HG03175 (cell line): ENCODE measurements at regions not wholly inside any gene's neighbourhood (a gene's known extent, or its start where the extent isn't known, plus 50 kb on each side); places are given as distances from the start of the nearest gene placed in this dataset.

Source experiments
- ATAC-seq: cut with Tn5 transposase; IDR thresholded peaks from one replicate; pipeline ENCODE4 v1.9.1; 2021; ENCODE audit warnings: mild to moderate bottlenecking, moderate library complexity; ENCODE audit not compliant: unreplicated experiment

DNA sequence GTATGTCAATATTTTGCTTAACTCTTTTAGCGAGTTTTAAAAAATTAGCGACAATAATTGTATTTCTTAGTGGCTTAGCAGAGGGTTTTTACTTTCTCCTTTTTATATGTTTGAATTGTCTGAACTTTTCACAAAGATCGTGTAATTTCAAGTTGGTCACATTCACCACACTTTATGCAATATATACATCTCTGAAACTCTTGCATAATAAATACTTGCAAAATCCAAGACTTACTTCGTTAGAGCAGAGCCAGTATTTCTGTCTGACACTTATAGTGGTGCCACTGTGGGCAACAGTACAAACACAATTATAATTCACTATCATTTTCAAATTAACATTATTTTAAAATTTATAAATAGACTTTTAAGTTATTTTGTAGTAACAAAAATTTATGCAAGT is 62.0 kb downstream of the SUCNR1 start:
- ATAC-seq = no peak

DNA sequence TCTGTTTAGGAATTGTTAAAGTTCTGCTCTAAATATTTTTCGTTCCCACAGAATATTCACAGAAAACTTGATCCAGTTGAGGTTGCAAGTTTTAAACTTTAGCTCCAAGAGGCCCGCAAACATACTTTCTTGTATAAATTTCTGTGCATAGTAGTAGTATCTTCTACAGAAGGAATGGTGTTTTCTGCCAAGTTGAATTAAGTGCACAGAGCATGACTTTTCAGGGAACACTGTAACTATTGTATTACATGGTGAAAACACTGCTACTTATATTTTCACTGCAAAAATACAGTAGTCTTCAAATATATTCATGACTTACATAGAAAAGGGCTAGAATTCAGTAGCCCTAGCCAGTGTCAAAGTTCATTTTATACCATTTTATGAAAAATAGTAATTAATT is 67.0 kb downstream of the SUCNR1 start:
- ATAC-seq = no peak

DNA sequence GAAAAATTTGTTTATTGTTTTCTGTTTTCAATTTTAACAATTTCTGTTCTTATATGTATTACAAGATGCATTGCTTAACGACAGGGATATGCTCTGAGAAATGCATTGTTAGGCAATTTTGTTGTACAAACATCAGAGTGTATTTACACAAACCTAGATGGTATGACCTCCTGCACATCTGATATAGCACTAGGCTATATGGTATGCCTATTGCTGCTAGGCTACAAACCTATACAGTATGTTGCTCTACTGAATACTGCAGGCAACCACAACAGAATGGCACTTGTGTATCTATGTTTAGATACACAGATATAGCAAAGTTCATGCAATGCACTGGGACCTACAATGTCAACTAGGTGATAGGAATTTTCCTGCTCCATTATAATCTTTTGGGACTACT is 70.1 kb downstream of the SUCNR1 start:
- ATAC-seq = no peak

DNA sequence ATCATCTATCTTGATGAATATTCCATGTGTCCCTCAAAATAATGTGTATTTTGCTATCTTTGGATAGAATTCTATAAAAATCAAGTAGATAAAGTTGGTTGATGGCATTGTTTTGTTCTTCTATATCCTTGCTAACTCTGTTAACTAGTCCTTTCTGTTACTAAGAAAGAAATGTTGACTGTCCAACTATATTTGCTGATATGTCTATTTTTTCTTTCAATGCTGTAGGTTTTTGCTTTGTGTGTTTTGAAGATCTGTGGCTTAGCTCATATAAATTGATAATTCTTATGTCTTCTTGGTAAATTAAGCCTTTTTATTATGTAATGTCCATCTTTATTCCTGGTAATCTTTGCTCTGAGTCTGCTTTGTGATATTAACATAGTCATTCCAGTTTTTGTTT is 70.9 kb downstream of the SUCNR1 start:
- ATAC-seq = no peak

DNA sequence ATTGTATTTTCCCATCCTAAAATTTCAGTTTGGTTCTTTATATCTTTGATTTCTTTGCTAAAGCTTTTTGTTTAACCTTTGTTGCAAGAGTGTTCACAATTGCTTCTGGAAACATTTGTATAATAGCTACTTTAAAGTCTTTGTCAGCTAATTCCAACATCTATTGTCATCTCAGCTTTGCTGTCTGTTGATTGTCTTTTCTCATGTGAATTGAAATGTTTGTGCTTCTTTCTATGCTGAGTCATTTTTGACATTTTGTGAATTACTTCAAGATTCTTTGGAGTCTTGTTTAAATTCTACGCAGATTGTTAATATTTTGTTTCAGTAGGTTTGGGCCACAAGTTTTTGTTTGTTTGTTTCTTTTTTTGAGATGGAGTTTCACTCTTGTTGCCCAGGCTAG is 73.2 kb downstream of the SUCNR1 start:
- ATAC-seq = no peak

DNA sequence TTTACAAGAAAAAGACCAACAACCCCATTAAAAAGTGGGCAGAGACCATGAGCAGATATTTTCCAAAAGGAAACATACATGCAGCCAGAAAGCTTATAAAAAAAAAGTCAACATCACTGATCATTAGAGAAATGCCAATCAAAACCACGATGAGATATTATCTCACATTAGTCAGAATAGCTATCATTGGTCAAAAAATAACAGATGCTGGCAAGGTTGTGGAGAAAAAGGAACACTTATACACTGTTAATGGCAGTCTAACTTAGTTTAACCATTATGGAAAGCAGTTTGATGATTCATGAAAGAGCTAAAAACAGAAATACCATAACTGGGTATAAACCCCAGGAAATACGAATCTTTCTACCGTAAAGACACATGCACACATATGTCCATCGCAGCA is 76.3 kb downstream of the SUCNR1 start:
- ATAC-seq = no peak

DNA sequence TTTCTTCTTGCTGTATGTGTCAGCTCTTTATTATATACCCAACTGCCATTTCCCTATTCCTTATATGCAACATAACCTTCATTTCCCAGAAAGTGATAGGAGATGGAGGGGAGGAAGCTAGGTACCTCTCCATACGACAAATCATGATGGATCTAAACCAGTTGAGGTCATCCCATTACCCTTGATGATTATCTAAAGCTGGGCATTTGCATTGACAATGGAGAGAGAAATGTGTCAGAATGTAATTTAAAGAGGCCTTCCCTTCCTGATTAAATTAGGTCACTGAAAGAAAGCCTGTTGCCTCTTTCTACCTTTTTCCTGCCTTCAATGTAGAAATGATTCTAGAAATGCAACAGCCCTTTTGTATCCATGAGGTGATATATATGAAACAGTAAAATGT is 81.9 kb downstream of the SUCNR1 start:
- ATAC-seq = no peak

DNA sequence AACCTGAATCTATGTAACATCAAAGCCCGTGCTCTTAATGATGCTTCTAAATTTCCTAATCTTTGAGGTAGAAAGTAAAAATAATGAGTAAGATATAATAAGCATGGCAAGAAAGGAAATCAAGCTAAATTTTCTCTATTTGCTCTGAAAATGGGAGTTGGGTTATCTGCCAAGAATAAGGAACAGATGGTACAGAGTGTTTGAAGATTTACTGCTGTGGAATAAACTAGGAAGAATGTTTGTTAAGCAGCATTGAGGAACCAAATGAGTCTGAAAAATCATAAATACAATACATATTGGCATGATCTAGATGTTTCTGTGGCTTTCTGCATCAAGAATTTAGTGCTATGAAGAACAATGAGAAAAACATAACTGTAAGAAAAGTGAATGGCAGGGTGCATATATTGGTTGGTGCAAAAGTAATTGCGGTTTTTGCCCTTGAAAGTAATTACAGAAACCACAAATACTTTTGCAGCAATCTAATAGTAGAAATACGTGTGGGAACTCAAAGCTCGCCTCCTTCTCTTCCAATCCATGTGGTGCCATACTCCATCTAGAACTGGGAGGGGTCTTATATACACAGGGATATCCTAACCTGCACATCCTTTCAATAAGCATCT is 87.6 kb downstream of the SUCNR1 start:
- no peak for ATAC-seq

DNA sequence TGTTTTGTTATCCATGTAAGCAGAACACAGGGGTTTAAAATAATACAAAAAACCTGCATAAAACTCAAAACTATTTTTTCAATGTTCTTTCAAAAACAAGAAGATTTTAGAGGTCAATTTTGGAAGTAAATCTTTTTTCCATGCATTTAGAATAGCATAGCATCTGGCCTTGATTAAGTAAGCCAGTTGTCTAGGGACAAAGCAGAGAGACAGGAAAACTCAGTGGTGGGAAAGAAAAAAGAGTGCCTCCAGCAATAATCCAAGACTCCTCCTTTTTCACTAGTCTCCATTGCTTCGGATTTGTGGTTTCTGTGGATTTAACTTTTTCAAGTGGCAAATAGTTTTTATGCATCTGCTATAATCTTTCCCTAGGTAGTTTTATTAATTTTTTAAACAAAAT is 88.9 kb downstream of the SUCNR1 start:
- no peak for ATAC-seq

DNA sequence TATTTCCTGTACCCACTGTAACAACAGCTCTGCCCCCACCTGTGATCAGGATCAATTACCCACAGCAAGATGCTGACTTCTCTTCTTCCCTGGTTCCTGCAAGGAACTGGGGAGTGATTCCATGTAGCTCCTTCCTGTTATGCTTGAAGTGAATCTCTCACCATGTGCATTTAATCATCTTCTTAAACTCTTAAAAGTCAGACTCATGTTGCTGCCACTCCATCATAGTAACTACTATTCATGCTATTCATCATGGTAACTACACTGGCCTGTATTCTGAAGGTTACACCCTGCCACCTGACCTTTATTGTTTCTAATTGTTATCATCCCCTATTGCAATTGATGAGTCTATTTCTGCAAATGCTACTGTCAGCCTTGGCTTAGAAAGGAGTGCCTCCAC is 89.5 kb downstream of the SUCNR1 start:
- no peak for ATAC-seq

DNA sequence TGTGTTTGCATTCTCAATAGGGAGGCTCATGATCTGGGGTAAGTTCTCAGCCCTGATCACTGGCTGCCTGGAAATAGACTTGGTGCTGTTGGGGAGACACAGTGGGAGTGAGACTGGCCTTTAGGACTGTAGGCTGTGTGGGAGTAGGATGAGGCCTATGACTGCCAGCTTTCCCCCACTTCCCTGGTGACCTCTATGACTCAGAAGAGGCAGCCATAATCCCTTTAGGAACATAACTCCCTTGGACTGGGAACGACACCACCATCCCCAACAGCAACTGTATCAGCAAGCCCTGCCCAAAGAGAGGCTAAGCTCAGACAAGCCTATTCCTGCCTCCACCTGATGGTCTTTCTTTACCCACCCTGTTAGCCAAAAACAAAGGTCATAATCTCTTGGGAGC is 91.3 kb downstream of the SUCNR1 start:
- ATAC-seq = no peak

DNA sequence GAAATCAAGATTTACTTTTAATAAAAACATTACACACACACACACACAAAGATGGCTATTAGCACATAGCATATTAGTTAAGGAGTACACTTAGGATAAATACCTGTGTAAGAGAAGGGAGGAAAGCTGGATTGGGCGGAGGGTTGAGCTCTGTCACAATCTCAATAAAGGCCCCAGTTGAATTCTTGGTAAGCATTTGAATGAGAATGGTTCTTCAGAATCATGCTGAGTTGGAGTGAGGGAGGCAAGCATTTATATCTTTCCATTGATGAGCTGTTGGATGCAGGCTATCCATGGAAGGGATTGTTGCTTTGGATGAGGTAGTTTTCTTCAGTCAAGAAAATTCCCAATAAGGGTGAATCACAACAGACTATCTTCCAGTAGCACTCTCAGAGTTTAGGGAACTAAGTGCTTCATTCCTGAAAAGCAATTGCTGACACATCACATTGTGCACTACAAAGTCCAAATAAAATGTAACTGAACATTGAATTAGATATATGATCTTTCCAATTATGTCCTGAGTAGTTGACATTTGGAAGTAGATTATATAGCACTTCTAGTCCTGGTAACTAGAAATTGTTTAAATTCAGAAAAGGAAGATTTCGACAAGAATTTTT is 95.7 kb downstream of the SUCNR1 start:
- ATAC-seq = no peak

DNA sequence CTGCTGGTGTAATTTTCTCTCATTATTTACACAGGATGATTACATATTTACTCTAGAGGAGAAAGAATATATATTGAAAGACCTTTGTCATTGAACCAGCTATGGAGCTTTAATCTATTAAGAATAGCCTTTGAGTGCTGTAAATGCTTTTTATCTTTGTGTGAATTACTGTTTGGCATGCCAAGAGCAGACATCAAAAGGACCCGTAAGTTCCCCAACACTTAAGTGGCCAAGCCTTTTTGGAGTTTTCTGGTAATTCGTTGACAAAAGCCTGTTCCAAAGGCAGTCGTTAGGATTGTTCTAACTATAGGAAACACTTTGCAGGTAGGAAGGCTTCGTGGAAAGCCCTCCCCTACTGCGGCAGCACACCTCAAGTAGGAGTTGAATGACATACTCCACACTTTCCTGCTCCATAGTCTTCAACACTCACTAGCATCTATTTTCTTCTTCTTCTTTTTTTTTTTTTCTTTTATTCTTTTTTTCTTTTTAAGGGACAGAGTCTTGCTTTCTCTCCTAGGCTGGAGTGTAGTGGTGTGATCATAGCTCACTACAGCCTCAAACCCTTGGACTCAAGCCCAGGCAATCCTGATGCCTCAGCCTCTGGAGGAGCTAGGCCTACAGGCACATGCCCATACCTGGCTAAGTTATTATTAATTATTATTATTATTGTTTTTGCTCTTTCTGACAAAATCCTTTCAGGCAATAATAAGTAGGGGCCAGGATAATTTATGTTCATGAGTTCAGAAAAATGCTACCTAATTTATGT is 98.6 kb downstream of the SUCNR1 start:
- ATAC-seq = no peak

DNA sequence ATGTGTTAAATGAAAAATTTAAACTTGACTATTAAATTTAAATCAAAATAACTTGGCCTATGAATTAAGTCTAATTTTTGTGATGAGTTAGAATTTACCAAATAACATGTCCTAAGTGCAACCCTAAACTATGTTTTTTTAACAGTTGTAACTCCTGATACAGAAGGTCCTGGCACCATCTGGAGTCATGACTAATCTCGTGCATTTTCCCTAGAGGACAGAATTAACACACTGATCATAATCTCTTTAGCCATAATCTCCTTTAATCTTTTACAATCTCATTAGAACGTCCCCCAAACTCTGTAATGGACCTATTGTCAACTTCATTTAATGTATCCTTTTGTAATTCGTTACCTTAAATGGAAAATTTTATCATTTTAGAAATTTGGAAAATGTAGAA is 100.6 kb downstream of the SUCNR1 start:
- ATAC-seq = no peak

DNA sequence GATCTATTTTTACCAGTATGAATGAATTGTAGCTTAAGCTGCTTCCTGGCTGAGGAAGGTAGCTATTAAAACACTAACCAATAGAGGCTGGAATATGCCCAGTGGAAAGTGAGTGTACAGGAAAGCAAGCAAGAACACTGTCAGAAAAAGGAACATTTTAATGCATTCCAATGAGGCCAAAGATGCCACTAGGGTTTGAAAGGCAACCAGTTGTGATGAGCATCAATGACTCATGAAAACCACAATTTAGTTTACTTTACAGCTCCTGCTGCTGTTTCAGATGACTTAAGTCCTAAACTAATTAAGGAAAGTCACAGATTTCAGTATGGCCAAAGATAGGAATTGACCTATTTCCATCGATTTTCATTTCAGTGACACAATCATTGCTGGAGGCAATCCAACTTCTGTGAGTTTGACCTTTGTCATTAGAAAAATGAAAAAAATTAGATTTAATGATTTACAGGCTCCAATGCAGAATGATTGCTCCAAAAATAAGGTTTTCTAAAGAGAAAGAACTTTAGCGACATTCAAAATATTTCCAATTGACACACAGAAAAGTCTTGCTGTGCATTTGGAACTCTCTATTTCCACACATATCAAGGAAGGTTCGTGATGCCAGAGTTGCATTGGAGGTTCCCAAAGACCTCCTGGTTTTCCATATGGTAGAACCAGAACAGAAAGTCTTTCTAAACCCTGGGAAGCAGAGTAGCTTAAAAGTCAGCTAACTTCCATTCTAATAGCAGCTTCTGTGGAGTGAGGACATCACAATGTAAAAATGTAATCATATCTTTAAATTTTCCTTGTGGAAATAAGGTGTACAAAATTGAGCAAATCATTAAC is 103.0 kb downstream of the SUCNR1 start:
- ATAC-seq = no peak

DNA sequence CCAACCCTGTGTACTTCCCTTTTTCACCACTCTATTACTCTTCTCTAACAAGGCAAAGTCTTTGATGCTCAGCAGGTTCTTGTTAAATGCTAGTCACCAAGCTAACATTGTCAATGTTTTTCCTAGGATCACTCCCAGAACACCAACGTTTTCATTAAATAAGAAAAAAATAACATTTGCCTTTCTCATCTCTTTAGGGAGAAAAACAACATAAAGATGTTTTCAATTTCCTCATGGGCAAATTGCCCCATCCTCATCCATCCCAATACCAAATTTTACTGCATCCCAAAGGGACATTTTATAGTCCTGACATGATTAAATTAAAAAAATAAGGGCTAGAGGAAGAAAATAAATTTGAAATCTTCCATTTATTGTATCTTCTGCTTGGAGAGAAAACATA is 106.5 kb downstream of the SUCNR1 start:
- ATAC-seq = no peak

DNA sequence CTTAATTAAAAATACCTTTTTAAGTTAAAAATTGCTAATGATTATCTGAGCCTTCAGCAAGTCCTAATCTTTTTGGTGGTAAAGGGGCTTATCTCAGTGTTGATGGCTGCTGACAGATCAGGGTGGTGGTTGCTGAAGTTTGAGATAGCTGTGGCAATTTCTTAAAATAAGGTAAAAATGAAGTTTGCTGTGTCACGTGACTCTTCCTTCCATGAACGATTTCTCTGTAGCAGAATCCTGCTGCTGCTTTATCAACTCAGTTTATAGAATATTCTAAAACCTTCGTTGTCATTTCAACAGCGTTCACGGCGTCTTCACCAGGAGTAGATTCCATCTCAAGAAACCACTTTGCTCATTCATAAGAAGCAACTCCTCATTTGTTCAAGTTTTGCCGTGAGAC is 110.1 kb downstream of the SUCNR1 start:
- no peak for ATAC-seq

DNA sequence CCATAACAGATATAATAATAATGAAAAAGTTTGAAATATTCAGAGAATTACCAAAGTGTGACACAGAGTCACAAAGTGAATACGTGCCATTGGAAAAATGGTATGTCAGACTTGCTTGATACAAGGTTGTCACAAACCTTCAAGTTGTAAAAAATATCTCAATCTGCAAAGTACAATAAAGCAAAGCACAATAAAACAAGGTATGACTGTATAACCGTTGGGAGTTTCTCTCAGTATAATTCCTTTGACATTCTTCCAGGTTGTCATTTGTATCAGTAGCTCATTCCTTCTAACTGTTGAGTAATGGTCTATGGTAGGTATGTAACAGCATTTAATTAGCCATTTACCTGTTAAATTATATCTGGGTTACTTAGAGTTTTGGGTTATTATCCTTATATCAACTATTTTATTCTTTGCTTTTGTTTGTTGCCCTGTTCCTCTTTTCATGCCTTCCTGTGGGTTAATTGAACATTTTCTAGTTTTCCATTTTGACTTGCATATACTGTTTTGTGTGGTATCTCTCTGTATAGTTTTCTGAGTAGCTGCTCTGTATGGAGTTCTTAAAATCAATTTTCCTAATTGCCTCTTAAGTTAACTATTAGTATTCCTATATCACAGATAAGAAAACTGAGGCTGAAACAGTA is 112.5 kb downstream of the SUCNR1 start:
- ATAC-seq = no peak

DNA sequence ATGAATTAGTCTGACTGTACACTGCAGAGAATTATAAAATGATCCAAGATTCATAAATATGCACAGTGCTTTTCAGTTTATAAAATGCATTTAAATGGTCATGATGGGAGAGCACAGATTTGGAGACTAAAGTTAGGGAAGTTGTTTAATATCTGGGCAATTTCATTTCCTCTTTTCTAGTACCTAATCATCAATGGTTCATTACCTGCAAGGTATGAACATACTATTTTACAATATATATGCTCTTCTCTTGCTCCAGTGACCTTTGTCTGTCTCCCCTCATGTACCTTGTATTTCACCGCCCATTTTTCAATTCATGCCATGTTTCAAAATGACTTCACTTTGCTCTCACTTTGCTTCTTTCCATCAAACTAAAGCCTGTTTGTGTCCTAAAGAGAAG is 114.5 kb downstream of the SUCNR1 start:
- no peak for ATAC-seq

DNA sequence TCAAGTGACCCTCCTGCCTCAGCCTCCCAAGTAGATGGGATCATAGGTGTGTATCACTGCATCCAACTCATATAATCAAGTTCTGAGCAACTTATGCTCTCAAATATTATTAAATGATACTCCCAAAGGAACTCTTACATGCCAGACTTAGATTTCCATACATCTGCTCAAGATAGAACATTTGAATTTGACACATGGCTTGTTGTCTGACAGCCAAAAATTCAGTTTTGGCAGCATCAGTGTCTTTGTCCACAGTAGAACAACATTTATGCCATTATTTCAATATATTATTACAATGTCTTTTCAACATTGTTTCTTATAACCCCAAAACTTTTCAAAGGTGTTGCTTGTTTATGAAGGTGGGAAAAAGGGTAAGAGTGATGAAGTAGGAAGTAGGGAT is 116.2 kb downstream of the SUCNR1 start:
- ATAC-seq = no peak
